ENCODE measurements at regions not wholly inside any gene's neighbourhood (a gene's known extent, or its start where the extent isn't known, plus 50 kb on each side); places are given as distances from the start of the nearest gene placed in this dataset.

GRCh38 chr9:90069085-90069484 lies 464.3 kb downstream of the GADD45G start:
- TF ChIP-seq CTCF (IDR thresholded peaks at IDR 0.05; ENCODE audit: control extremely low read depth, extremely low read depth) = no peak
- DNase-seq (peak in 2 of 3 donors; percentile 16 to 60), ATAC-seq (ENCODE audit: insufficient read depth, low FRiP score) (no peak)
- Histone ChIP-seq H3K36me3 (ENCODE audit: control insufficient read depth in 4 of 4, insufficient read depth in 4 of 4, low read length in 4 of 4) (no peaks in the 10 kb centered on the region), H3K27ac (ENCODE audit: low read depth in 1 of 2, low read length in 1 of 2) (no peak overlapping the region), H3K27me3 (ENCODE audit: control insufficient read depth in 3 of 3, insufficient read depth in 3 of 3, low read length in 2 of 3) (no peaks in the 10 kb centered on the region), H3K4me1 (ENCODE audit: control insufficient read depth in 5 of 5, insufficient read depth in 5 of 5, low read length in 5 of 5) (no peaks in the 10 kb centered on the region), H3K4me3 (no peak overlapping the region), H3K9me3 (ENCODE audit: control insufficient read depth in 4 of 4, insufficient read depth in 3 of 4, low read length in 3 of 4) (no peaks in the 10 kb centered on the region), H3K9ac (ENCODE audit: insufficient read depth in 1 of 2, low read length in 2 of 2) (no peak overlapping the region)
- 63 to 82% methylated on average over 2 of the region's 2 CpGs for WGBS, 2 donors

- 82 to 87% methylated on average over 5 of the region's 5 CpGs for WGBS, 2 donors
- DNase-seq = no peak
- TF ChIP-seq CTCF (IDR thresholded peaks at IDR 0.05; ENCODE audit: control extremely low read depth, extremely low read depth) = no peak
Observed at GRCh38 chr9:90070056-90070455, 465.2 kb downstream of the GADD45G start.

GRCh38 chr9:90070469-90070868 lies 465.7 kb downstream of the GADD45G start:
- no peaks in the 10 kb centered on the region for H3K9me3 ChIP-seq (ENCODE audit: control insufficient read depth in 4 of 4, insufficient read depth in 3 of 4, low read length in 3 of 4)
- no peaks in the 10 kb centered on the region for H3K36me3 ChIP-seq (ENCODE audit: control insufficient read depth in 4 of 4, insufficient read depth in 4 of 4, low read length in 4 of 4)
- DNase-seq (no peak), ATAC-seq (ENCODE audit: insufficient read depth, low FRiP score) (no peak)
- H3K27me3 ChIP-seq (ENCODE audit: control insufficient read depth in 3 of 3, insufficient read depth in 3 of 3, low read length in 2 of 3) = no peaks in the 10 kb centered on the region
- WGBS, 2 donors = 95% methylated on average over 1 of the region's 1 CpG
- no peak for TF ChIP-seq CTCF (IDR thresholded peaks at IDR 0.05; ENCODE audit: control extremely low read depth, extremely low read depth)
- no peak overlapping the region for H3K27ac ChIP-seq (ENCODE audit: low read depth in 1 of 2, low read length in 1 of 2)
- no peak overlapping the region for H3K4me3 ChIP-seq
- no peak overlapping the region for H3K9ac ChIP-seq (ENCODE audit: insufficient read depth in 1 of 2, low read length in 2 of 2)
- H3K4me1 ChIP-seq (ENCODE audit: control insufficient read depth in 5 of 5, insufficient read depth in 5 of 5, low read length in 5 of 5) = no peaks in the 10 kb centered on the region

More at GRCh38 chr9:90070056-90070455, 465.2 kb downstream of the GADD45G start:
- ATAC-seq (ENCODE audit: insufficient read depth, low FRiP score) = no peak
- no peaks in the 10 kb centered on the region for H3K36me3 ChIP-seq (ENCODE audit: control insufficient read depth in 4 of 4, insufficient read depth in 4 of 4, low read length in 4 of 4)
- H3K9me3 ChIP-seq (ENCODE audit: control insufficient read depth in 4 of 4, insufficient read depth in 3 of 4, low read length in 3 of 4) = no peaks in the 10 kb centered on the region
- no peak overlapping the region for H3K9ac ChIP-seq (ENCODE audit: insufficient read depth in 1 of 2, low read length in 2 of 2)
- H3K27me3 ChIP-seq (ENCODE audit: control insufficient read depth in 3 of 3, insufficient read depth in 3 of 3, low read length in 2 of 3) = no peaks in the 10 kb centered on the region
- no peak overlapping the region for H3K27ac ChIP-seq (ENCODE audit: low read depth in 1 of 2, low read length in 1 of 2)
- no peak overlapping the region for H3K4me3 ChIP-seq
- H3K4me1 ChIP-seq (ENCODE audit: control insufficient read depth in 5 of 5, insufficient read depth in 5 of 5, low read length in 5 of 5) = no peaks in the 10 kb centered on the region

- 65 to 75% methylated on average over 7 of the region's 7 CpGs for whole genome bisulfite sequencing, 2 donors
- TF ChIP-seq CTCF (IDR thresholded peaks at IDR 0.05; ENCODE audit: control extremely low read depth, extremely low read depth) = no peak
- Histone ChIP-seq H3K9me3 (ENCODE audit: control insufficient read depth in 4 of 4, insufficient read depth in 3 of 4, low read length in 3 of 4) (no peaks in the 10 kb centered on the region), H3K9ac (ENCODE audit: insufficient read depth in 1 of 2, low read length in 2 of 2) (no peak overlapping the region), H3K27me3 (ENCODE audit: control insufficient read depth in 3 of 3, insufficient read depth in 3 of 3, low read length in 2 of 3) (no peaks in the 10 kb centered on the region), H3K36me3 (ENCODE audit: control insufficient read depth in 4 of 4, insufficient read depth in 4 of 4, low read length in 4 of 4) (no peaks in the 10 kb centered on the region), H3K4me3 (no peak overlapping the region), H3K4me1 (ENCODE audit: control insufficient read depth in 5 of 5, insufficient read depth in 5 of 5, low read length in 5 of 5) (no peaks in the 10 kb centered on the region), H3K27ac (ENCODE audit: low read depth in 1 of 2, low read length in 1 of 2) (no peak overlapping the region)
- DNase-seq (no peak), ATAC-seq (ENCODE audit: insufficient read depth, low FRiP score) (no peak)
Observed at GRCh38 chr9:90070931-90071660, 466.3 kb downstream of the GADD45G start.
